GM19328 (cell line): ENCODE measurements at regions not wholly inside any gene's neighbourhood (a gene's known extent, or its start where the extent isn't known, plus 50 kb on each side); places are given as distances from the start of the nearest gene placed in this dataset.
"Not testable (repeated sequence)": the region's sequence is repeated elsewhere in the genome, so short reads cannot be mapped to it uniquely, and the experiment has no call there.

Source experiments
- ATAC-seq: cut with Tn5 transposase; IDR thresholded peaks from one replicate; pipeline ENCODE4 v1.9.1; 2021; ENCODE audit warnings: mild to moderate bottlenecking, moderate library complexity; ENCODE audit not compliant: unreplicated experiment

- no peak for ATAC-seq
Observed at GRCh38 chr1:30572192-30572591, 151.2 kb downstream of the MATN1 start.

GRCh38 chr1:30571380-30571779 is 152.0 kb downstream of the MATN1 start:
- no peak for ATAC-seq

- ATAC-seq = no peak
Observed at GRCh38 chr1:30569384-30569783, 154.0 kb downstream of the MATN1 start.

- ATAC-seq = no peak
Observed at GRCh38 chr1:30562559-30562958, 160.8 kb downstream of the MATN1 start.

- no peak for ATAC-seq
Observed at GRCh38 chr1:30551603-30552002, 171.8 kb downstream of the MATN1 start.

- ATAC-seq = no peak
Observed at GRCh38 chr1:30550365-30551220, 172.8 kb downstream of the MATN1 start.

- not testable (repeated sequence) for ATAC-seq
Observed at GRCh38 chr1:30549872-30550271, 173.5 kb downstream of the MATN1 start.

- no peak for ATAC-seq
Observed at GRCh38 chr1:30548294-30548693, 175.1 kb downstream of the MATN1 start.

GRCh38 chr1:30547326-30547725 is 176.1 kb downstream of the MATN1 start:
- ATAC-seq = not testable (repeated sequence)

- ATAC-seq = no peak
Observed at GRCh38 chr1:30545365-30545764, 178.0 kb downstream of the MATN1 start.

- ATAC-seq = no peak
Observed at GRCh38 chr1:30541721-30542485, 181.5 kb downstream of the MATN1 start.

GRCh38 chr1:30540611-30541192 is 182.7 kb downstream of the MATN1 start:
- no peak for ATAC-seq

- no peak for ATAC-seq
Observed at GRCh38 chr1:30539884-30540283, 183.5 kb downstream of the MATN1 start.

GRCh38 chr1:30538993-30539867 is 184.2 kb downstream of the MATN1 start:
- no peak for ATAC-seq

- ATAC-seq = no peak
Observed at GRCh38 chr1:30538226-30538992, 185.0 kb downstream of the MATN1 start.

- ATAC-seq = no peak
Observed at GRCh38 chr1:30537279-30537678, 186.1 kb downstream of the MATN1 start.

- no peak for ATAC-seq
Observed at GRCh38 chr1:30536530-30536929, 186.9 kb downstream of the MATN1 start.

GRCh38 chr1:30535595-30536325 is 187.6 kb downstream of the MATN1 start:
- no peak for ATAC-seq

- ATAC-seq = no peak
Observed at GRCh38 chr1:30534551-30534940, 188.8 kb downstream of the MATN1 start.
